ENCODE measurements at regions not wholly inside any gene's neighbourhood (a gene's known extent, or its start where the extent isn't known, plus 50 kb on each side); places are given as distances from the start of the nearest gene placed in this dataset.

- Histone ChIP-seq H3K27ac (ENCODE audit: low read depth in 1 of 2, low read length in 2 of 2) (no peak overlapping the region), H3K36me3 (ENCODE audit: control insufficient read depth in 4 of 4, insufficient read depth in 3 of 4, low read depth in 1 of 4, low read length in 3 of 4) (no peaks in the 10 kb centered on the region), H3K4me1 (ENCODE audit: control insufficient read depth in 4 of 4, insufficient read depth in 4 of 4, low read length in 3 of 4) (no peaks in the 10 kb centered on the region), H3K27me3 (ENCODE audit: control insufficient read depth in 4 of 4, insufficient read depth in 4 of 4, low read length in 3 of 4) (no peaks in the 10 kb centered on the region), H3K9ac (ENCODE audit: low read depth in 1 of 2, low read length in 2 of 2) (no peak overlapping the region), H3K4me3 (ENCODE audit: low read depth in 1 of 3, low read length in 3 of 3) (no peak overlapping the region), H3K9me3 (ENCODE audit: control insufficient read depth in 4 of 4, low read length in 3 of 4) (peaks cover 2 to 15% (median 9%) of the 10 kb centered on the region in 4 donors)
- WGBS, result 87% methylated on average over 3 of the region's 3 CpGs
- TF ChIP-seq TAF1 (conservative IDR thresholded peaks at IDR 0.05), result no peak
- no peak for TF ChIP-seq CTCF (IDR thresholded peaks at IDR 0.05; ENCODE audit: low read depth, low read length, missing input control)
- no peak for TF ChIP-seq SP1 (IDR thresholded peaks at IDR 0.05)
- no peak for TF ChIP-seq RAD21 (IDR thresholded peaks at IDR 0.05)
- TF ChIP-seq RXRA (IDR thresholded peaks at IDR 0.05), result no peak
- no peak for TF ChIP-seq HNF4A (conservative IDR thresholded peaks at IDR 0.05)
- no peak for TF ChIP-seq HNF4G (IDR thresholded peaks at IDR 0.05)
- TF ChIP-seq, protein P1, sequence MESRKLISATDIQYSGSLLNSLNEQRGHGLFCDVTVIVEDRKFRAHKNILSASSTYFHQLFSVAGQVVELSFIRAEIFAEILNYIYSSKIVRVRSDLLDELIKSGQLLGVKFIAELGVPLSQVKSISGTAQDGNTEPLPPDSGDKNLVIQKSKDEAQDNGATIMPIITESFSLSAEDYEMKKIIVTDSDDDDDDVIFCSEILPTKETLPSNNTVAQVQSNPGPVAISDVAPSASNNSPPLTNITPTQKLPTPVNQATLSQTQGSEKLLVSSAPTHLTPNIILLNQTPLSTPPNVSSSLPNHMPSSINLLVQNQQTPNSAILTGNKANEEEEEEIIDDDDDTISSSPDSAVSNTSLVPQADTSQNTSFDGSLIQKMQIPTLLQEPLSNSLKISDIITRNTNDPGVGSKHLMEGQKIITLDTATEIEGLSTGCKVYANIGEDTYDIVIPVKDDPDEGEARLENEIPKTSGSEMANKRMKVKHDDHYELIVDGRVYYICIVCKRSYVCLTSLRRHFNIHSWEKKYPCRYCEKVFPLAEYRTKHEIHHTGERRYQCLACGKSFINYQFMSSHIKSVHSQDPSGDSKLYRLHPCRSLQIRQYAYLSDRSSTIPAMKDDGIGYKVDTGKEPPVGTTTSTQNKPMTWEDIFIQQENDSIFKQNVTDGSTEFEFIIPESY (IDR thresholded peaks at IDR 0.05), result no peak
- no peak for TF ChIP-seq GABPA (IDR thresholded peaks at IDR 0.05 in 1 of 2, conservative IDR thresholded peaks at IDR 0.05 in 1 of 2)
- TF ChIP-seq YY1 (IDR thresholded peaks at IDR 0.05), result no peak
- TF ChIP-seq EGR1 (IDR thresholded peaks at IDR 0.05; ENCODE audit: low read depth in 2 of 2), result no peak
- no peak for TF ChIP-seq MAX (IDR thresholded peaks at IDR 0.05)
- TF ChIP-seq FOXA2 (IDR thresholded peaks at IDR 0.05), result no peak
- TF ChIP-seq JUND (IDR thresholded peaks at IDR 0.05), result no peak
- TF ChIP-seq NR2F2 (IDR thresholded peaks at IDR 0.05), result no peak
- DNase-seq (ENCODE audit: low spot score), result no peak
Observed at GRCh38 chr5:82404382-82404945, 126.3 kb upstream of the RPS23 start.

- whole genome bisulfite sequencing, result 83% methylated on average over 2 of the region's 2 CpGs
- TF ChIP-seq YY1 (IDR thresholded peaks at IDR 0.05), result no peak
- TF ChIP-seq HNF4G (IDR thresholded peaks at IDR 0.05), result no peak
- no peak for TF ChIP-seq JUND (IDR thresholded peaks at IDR 0.05)
- no peak for TF ChIP-seq FOXA1 (IDR thresholded peaks at IDR 0.05)
- TF ChIP-seq EGR1 (IDR thresholded peaks at IDR 0.05; ENCODE audit: low read depth in 2 of 2), result no peak
- no peak for TF ChIP-seq MAX (IDR thresholded peaks at IDR 0.05)
- no peak for TF ChIP-seq FOXA2 (IDR thresholded peaks at IDR 0.05)
- TF ChIP-seq HNF4A (conservative IDR thresholded peaks at IDR 0.05), result no peak
- TF ChIP-seq, protein P1 (IDR thresholded peaks at IDR 0.05), result no peak
- no peak for TF ChIP-seq NR2F2 (IDR thresholded peaks at IDR 0.05)
- no peak for TF ChIP-seq CTCF (IDR thresholded peaks at IDR 0.05; ENCODE audit: low read depth, low read length, missing input control)
- TF ChIP-seq REST (IDR thresholded peaks at IDR 0.05), result no peak
- no peak for TF ChIP-seq SP1 (IDR thresholded peaks at IDR 0.05)
- no peak for TF ChIP-seq GABPA (IDR thresholded peaks at IDR 0.05 in 1 of 2, conservative IDR thresholded peaks at IDR 0.05 in 1 of 2)
- TF ChIP-seq, protein P2, sequence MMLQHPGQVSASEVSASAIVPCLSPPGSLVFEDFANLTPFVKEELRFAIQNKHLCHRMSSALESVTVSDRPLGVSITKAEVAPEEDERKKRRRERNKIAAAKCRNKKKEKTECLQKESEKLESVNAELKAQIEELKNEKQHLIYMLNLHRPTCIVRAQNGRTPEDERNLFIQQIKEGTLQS (IDR thresholded peaks at IDR 0.05), result no peak
- no peak for TF ChIP-seq TAF1 (conservative IDR thresholded peaks at IDR 0.05)
- TF ChIP-seq RAD21 (IDR thresholded peaks at IDR 0.05), result no peak
- no peak for TF ChIP-seq RXRA (IDR thresholded peaks at IDR 0.05)
- DNase-seq (ENCODE audit: low spot score), result no peak
- no peak overlapping the region for H3K27ac ChIP-seq (ENCODE audit: low read depth in 1 of 2, low read length in 2 of 2)
- peaks cover 2 to 15% (median 9%) of the 10 kb centered on the region in 4 donors for H3K9me3 ChIP-seq (ENCODE audit: control insufficient read depth in 4 of 4, low read length in 3 of 4)
- H3K9ac ChIP-seq (ENCODE audit: low read depth in 1 of 2, low read length in 2 of 2), result no peak overlapping the region
- H3K27me3 ChIP-seq (ENCODE audit: control insufficient read depth in 4 of 4, insufficient read depth in 4 of 4, low read length in 3 of 4), result no peaks in the 10 kb centered on the region
- H3K4me1 ChIP-seq (ENCODE audit: control insufficient read depth in 4 of 4, insufficient read depth in 4 of 4, low read length in 3 of 4), result no peaks in the 10 kb centered on the region
- no peak overlapping the region for H3K4me3 ChIP-seq (ENCODE audit: low read depth in 1 of 3, low read length in 3 of 3)
- no peaks in the 10 kb centered on the region for H3K36me3 ChIP-seq (ENCODE audit: control insufficient read depth in 4 of 4, insufficient read depth in 3 of 4, low read depth in 1 of 4, low read length in 3 of 4)
Observed at GRCh38 chr5:82403724-82404123, 125.6 kb upstream of the RPS23 start.
